ENCODE measurements at regions not wholly inside any gene's neighbourhood (a gene's known extent, or its start where the extent isn't known, plus 50 kb on each side); places are given as distances from the start of the nearest gene placed in this dataset.

DNA sequence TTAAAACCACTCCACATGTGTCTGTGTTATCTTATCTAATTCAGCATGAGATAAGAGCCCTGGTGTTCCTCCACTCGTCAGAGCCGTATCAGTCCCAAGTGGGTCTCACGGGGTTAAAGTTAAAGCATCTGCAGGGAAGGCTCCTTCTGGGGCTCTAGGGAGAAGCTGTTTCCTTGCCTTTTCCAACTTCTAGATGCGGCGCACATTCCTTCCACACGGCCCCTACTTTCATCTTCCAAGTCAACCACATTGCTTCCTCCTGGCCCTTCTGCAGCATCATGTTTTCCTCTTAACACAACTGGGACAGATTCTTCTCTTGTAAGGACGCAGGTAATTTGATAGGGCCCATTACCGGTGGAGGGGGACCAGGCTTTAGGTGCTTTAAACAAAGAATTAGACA lies 620.1 kb upstream of the DPP6 start:
- no peak overlapping the region for H3K9ac ChIP-seq (ENCODE audit: low read depth, low read length)
- H3K9me3 ChIP-seq (ENCODE audit: control insufficient read depth, insufficient read depth, low read length) = peaks cover 17% of the 10 kb centered on the region
- H2BK120ac ChIP-seq (ENCODE audit: low read depth, low read length) = no peak overlapping the region
- ChIA-PET CTCF (no interaction called here), POLR2A (ENCODE audit: unreplicated experiment) (no interaction called here)
- ATAC-seq (ENCODE audit: low read depth) (no peak), DNase-seq (no peak)
- no peaks in the 10 kb centered on the region for H3K9me1 ChIP-seq (ENCODE audit: insufficient read depth, low read length)
- no peaks in the 10 kb centered on the region for H4K20me1 ChIP-seq (ENCODE audit: insufficient read depth, low read length)
- H3K4me3 ChIP-seq (ENCODE audit: insufficient read depth, low read depth, low read length) = no peak overlapping the region
- no peak overlapping the region for H3K56ac ChIP-seq (ENCODE audit: extremely low read depth, insufficient read depth, low read length)
- no peaks in the 10 kb centered on the region for H3K79me1 ChIP-seq (ENCODE audit: low read depth in 1 of 2, low read length in 2 of 2)
- H3K27ac ChIP-seq (ENCODE audit: insufficient read depth, low read length) = no peak overlapping the region
- H2BK20ac ChIP-seq (ENCODE audit: low read depth, low read length) = no peak overlapping the region
- no peaks in the 10 kb centered on the region for H3K36me3 ChIP-seq (ENCODE audit: control insufficient read depth, insufficient read depth, low read length)
- no peak overlapping the region for H3K4me2 ChIP-seq (ENCODE audit: low read depth, low read length)
- no peak overlapping the region for H4K8ac ChIP-seq (ENCODE audit: low read depth in 2 of 2, low read length in 2 of 2)
- in situ Hi-C loops (cut with MboI; ENCODE audit: low sequenced_read_pairs) (no loop called here), intact Hi-C loops (cut with micrococcal nuclease) (no loop called here), dilution Hi-C loops (cut with HindIII; ENCODE audit: low sequenced_read_pairs, unreplicated experiment) (no loop called here)
- no peak overlapping the region for H3K4ac ChIP-seq (ENCODE audit: low read depth, low read length)
- no peak overlapping the region for H2AK9ac ChIP-seq (replicated peaks; ENCODE audit: low read depth, low read length, poor library complexity)
- no peak overlapping the region for H4K91ac ChIP-seq (ENCODE audit: insufficient read depth, low read depth, low read length)
- no peak overlapping the region for H2BK5ac ChIP-seq (ENCODE audit: low read depth, low read length, poor library complexity, severe bottlenecking)
- no peaks in the 10 kb centered on the region for H3K27me3 ChIP-seq (ENCODE audit: control insufficient read depth, insufficient read depth, low read length)
- H2AFZ ChIP-seq (replicated peaks; ENCODE audit: low read length, poor library complexity) = no peak overlapping the region
- H2BK15ac ChIP-seq (ENCODE audit: low read depth, low read length) = no peak overlapping the region
- no CpG with 5 or more reads among the region's 8 CpGs for WGBS, 2 experiments (ENCODE audit: extremely low coverage in 2 of 2, insufficient read length in 1 of 2)
- no peak overlapping the region for H3K18ac ChIP-seq (ENCODE audit: low read depth, low read length)
- TF ChIP-seq CTCF (conservative IDR thresholded peaks at IDR 0.05; ENCODE audit: low read depth, low read length) = no peak
- TF ChIP-seq CHD1 (IDR thresholded peaks at IDR 0.05; ENCODE audit: low read depth, low read length) = no peak
- TF ChIP-seq CEBPB (IDR thresholded peaks at IDR 0.05; ENCODE audit: low read depth, low read length) = no peak
- H2AK5ac ChIP-seq (ENCODE audit: low read depth, low read length) = no peak overlapping the region
- H3K4me1 ChIP-seq (ENCODE audit: control insufficient read depth, insufficient read depth, low read length) = no peaks in the 10 kb centered on the region
- H3K14ac ChIP-seq (replicated peaks; ENCODE audit: low read depth, low read length) = no peak overlapping the region
- no peak overlapping the region for H4K5ac ChIP-seq (ENCODE audit: low read depth, low read length)
- no TSS peak for BruUV-seq (replicated peaks)
- no peak overlapping the region for H3K23ac ChIP-seq (ENCODE audit: low read depth, low read length)
